ENCODE measurements at regions not wholly inside any gene's neighbourhood (a gene's known extent, or its start where the extent isn't known, plus 50 kb on each side); places are given as distances from the start of the nearest gene placed in this dataset.

DNA sequence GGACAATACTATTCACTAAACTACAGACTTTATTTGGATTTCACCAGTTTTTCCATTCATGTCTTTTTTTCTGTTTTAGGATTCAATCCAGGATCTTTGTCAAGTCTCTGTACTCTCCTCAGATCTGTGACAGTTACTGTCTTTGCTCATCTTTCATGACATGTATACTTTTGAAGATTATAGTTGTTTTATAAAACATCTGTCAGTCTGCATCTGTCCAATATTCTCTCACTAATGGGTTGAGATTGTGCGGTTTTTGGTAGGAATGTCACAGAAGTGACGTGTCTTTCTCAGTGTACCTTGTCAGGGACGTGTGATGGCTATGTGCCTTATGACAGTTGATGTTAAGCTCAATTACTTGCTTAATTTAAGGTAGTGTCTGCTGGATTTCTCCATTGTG is 124.9 kb upstream of the TPK1 start:
- no peak overlapping the region for H3K4me2 ChIP-seq (ENCODE audit: low read length)
- no TSS peak for BruUV-seq (replicated peaks)
- no peaks in the 10 kb centered on the region for H3K9me3 ChIP-seq (ENCODE audit: low read length)
- no peaks in the 10 kb centered on the region for H3K79me2 ChIP-seq (ENCODE audit: insufficient read depth, low read depth, low read length)
- no peaks in the 10 kb centered on the region for H3K36me3 ChIP-seq (ENCODE audit: insufficient read depth, low read length)
- TF ChIP-seq, protein P1, sequence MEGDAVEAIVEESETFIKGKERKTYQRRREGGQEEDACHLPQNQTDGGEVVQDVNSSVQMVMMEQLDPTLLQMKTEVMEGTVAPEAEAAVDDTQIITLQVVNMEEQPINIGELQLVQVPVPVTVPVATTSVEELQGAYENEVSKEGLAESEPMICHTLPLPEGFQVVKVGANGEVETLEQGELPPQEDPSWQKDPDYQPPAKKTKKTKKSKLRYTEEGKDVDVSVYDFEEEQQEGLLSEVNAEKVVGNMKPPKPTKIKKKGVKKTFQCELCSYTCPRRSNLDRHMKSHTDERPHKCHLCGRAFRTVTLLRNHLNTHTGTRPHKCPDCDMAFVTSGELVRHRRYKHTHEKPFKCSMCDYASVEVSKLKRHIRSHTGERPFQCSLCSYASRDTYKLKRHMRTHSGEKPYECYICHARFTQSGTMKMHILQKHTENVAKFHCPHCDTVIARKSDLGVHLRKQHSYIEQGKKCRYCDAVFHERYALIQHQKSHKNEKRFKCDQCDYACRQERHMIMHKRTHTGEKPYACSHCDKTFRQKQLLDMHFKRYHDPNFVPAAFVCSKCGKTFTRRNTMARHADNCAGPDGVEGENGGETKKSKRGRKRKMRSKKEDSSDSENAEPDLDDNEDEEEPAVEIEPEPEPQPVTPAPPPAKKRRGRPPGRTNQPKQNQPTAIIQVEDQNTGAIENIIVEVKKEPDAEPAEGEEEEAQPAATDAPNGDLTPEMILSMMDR (conservative IDR thresholded peaks at IDR 0.05; ENCODE audit: low read length), result no peak
- TF ChIP-seq EZH2phosphoT487 (IDR thresholded peaks at IDR 0.05; ENCODE audit: borderline replicate concordance, low read depth, low read length), result no peak
- no peak overlapping the region for H3K4me3 ChIP-seq (ENCODE audit: low read depth, low read length, poor library complexity, severe bottlenecking)
- H3K27ac ChIP-seq (ENCODE audit: low read depth, low read length, poor library complexity, severe bottlenecking), result no peak overlapping the region
- POLR2A ChIA-PET, result interaction anchor here (0.6 kb wide), 1 partner anchor 111 kb away, joined by 5 read pairs; no protein-coding TSS in a partner anchor
- intact Hi-C loops (cut with micrococcal nuclease; ENCODE audit: unreplicated experiment), result no loop called here
- H4K20me1 ChIP-seq (ENCODE audit: insufficient read depth, low read length), result no peaks in the 10 kb centered on the region
- no peaks in the 10 kb centered on the region for H3K9me2 ChIP-seq (ENCODE audit: insufficient read depth, low read length)
- CTCF ChIA-PET (ENCODE audit: unreplicated experiment), result no interaction called here
- no peaks in the 10 kb centered on the region for H3K4me1 ChIP-seq (ENCODE audit: insufficient read depth, low read length, poor library complexity, severe bottlenecking)
- no peak for DNase-seq (ENCODE audit: low spot score)
- H2AFZ ChIP-seq (ENCODE audit: low read length), result no peak overlapping the region

DNA sequence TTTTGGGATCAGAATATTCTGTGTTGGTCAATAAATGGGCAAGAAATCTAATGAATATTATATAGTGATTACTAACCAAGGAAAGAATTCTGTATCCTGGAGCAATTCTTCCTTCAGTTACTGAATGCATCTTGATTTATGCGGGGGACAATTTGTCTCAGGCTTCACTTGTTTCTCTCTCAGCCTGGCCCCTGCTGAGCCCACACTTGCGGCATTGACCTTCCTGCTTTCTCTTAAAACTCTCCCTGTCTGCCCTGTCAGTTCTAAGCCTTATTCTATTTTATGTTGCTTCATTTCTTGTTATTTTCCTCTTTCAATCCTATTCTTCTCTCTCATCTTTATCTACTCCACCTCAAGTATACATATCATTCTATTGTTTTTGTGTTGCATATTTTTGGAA is 122.1 kb upstream of the TPK1 start:
- Histone ChIP-seq H3K4me2 (ENCODE audit: low read length) (no peak overlapping the region), H3K79me2 (ENCODE audit: insufficient read depth, low read depth, low read length) (no peaks in the 10 kb centered on the region), H3K27ac (ENCODE audit: low read depth, low read length, poor library complexity, severe bottlenecking) (no peak overlapping the region), H3K4me3 (ENCODE audit: low read depth, low read length, poor library complexity, severe bottlenecking) (no peak overlapping the region), H3K9me3 (ENCODE audit: low read length) (no peaks in the 10 kb centered on the region), H3K4me1 (ENCODE audit: insufficient read depth, low read length, poor library complexity, severe bottlenecking) (no peaks in the 10 kb centered on the region), H2AFZ (ENCODE audit: low read length) (no peak overlapping the region), H4K20me1 (ENCODE audit: insufficient read depth, low read length) (no peaks in the 10 kb centered on the region), H3K36me3 (ENCODE audit: insufficient read depth, low read length) (no peaks in the 10 kb centered on the region), H3K9me2 (ENCODE audit: insufficient read depth, low read length) (no peaks in the 10 kb centered on the region)
- POLR2A ChIA-PET, result interaction anchor here (0.6 kb wide), 1 partner anchor 32 kb away, joined by 4 read pairs; no protein-coding TSS in a partner anchor
- TF ChIP-seq, protein P1 (conservative IDR thresholded peaks at IDR 0.05; ENCODE audit: low read length), result no peak
- TF ChIP-seq EZH2phosphoT487 (IDR thresholded peaks at IDR 0.05; ENCODE audit: borderline replicate concordance, low read depth, low read length), result no peak
- BruUV-seq (replicated peaks), result no TSS peak
- intact Hi-C loops (cut with micrococcal nuclease; ENCODE audit: unreplicated experiment), result no loop called here
- no peak for DNase-seq (ENCODE audit: low spot score)
- CTCF ChIA-PET (ENCODE audit: unreplicated experiment), result no interaction called here

DNA sequence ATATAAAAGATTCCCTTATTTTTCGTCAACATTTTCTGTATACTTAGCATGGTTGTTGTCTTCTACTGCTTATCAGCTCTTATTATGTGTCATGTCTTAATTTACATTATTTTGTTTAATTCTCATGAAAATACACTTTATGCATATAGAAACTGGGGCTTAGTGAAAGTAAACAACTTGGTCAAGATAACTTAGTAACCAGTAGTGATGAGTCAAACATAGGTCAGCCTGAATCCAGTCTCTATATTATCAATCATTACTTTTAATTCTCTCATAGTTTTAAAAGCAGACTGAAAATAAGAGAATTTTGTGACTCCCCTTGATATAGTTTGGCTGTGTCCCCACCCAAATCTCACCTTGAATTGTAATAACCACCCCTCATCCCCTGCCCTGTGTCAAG is 119.6 kb upstream of the TPK1 start:
- Histone ChIP-seq H3K9me3 (ENCODE audit: low read length) (no peaks in the 10 kb centered on the region), H2AFZ (ENCODE audit: low read length) (no peak overlapping the region), H3K79me2 (ENCODE audit: insufficient read depth, low read depth, low read length) (no peaks in the 10 kb centered on the region), H3K4me2 (ENCODE audit: low read length) (no peak overlapping the region), H3K9me2 (ENCODE audit: insufficient read depth, low read length) (no peaks in the 10 kb centered on the region), H4K20me1 (ENCODE audit: insufficient read depth, low read length) (no peaks in the 10 kb centered on the region), H3K4me3 (ENCODE audit: low read depth, low read length, poor library complexity, severe bottlenecking) (no peak overlapping the region), H3K4me1 (ENCODE audit: insufficient read depth, low read length, poor library complexity, severe bottlenecking) (no peaks in the 10 kb centered on the region), H3K27ac (ENCODE audit: low read depth, low read length, poor library complexity, severe bottlenecking) (no peak overlapping the region), H3K36me3 (ENCODE audit: insufficient read depth, low read length) (no peaks in the 10 kb centered on the region)
- CTCF ChIA-PET (ENCODE audit: unreplicated experiment), result no interaction called here
- TF ChIP-seq, protein P1 (conservative IDR thresholded peaks at IDR 0.05; ENCODE audit: low read length), result no peak
- TF ChIP-seq EZH2phosphoT487 (IDR thresholded peaks at IDR 0.05; ENCODE audit: borderline replicate concordance, low read depth, low read length), result no peak
- intact Hi-C loops (cut with micrococcal nuclease; ENCODE audit: unreplicated experiment), result no loop called here
- POLR2A ChIA-PET, result interaction anchor here (0.5 to 0.6 kb wide), 3 partner anchors 27 to 261 kb away, joined by 3 to 4 read pairs (median 3); no protein-coding TSS in a partner anchor
- no peak for DNase-seq (ENCODE audit: low spot score)
- BruUV-seq (replicated peaks), result no TSS peak

Measured in OCI-LY7 (cell line).